ENCODE measurements at regions not wholly inside any gene's neighbourhood (a gene's known extent, or its start where the extent isn't known, plus 50 kb on each side); places are given as distances from the start of the nearest gene placed in this dataset.

- no peak for DNase-seq (ENCODE audit: low read depth)
These were observed 477.3 kb upstream of the IRAK1BP1 start for GRCh38 chr6:78390066-78390465.

GRCh38 chr6:78397499-78397898 is 469.9 kb upstream of the IRAK1BP1 start:
- no peak for DNase-seq (ENCODE audit: low read depth)

- DNase-seq (ENCODE audit: low read depth), result no peak
These were observed 469.1 kb upstream of the IRAK1BP1 start for GRCh38 chr6:78398292-78398691.

GRCh38 chr6:78400076-78400475 is 467.3 kb upstream of the IRAK1BP1 start:
- no peak for DNase-seq (ENCODE audit: low read depth)

- DNase-seq (ENCODE audit: low read depth), result no peak
These were observed 440.0 kb upstream of the IRAK1BP1 start for GRCh38 chr6:78427386-78427785.

- DNase-seq (ENCODE audit: low read depth), result no peak
These were observed 436.8 kb upstream of the IRAK1BP1 start for GRCh38 chr6:78430521-78430920.

GRCh38 chr6:78435671-78436070 is 431.7 kb upstream of the IRAK1BP1 start:
- DNase-seq (ENCODE audit: low read depth), result no peak

GRCh38 chr6:78436335-78436734 is 431.0 kb upstream of the IRAK1BP1 start:
- no peak for DNase-seq (ENCODE audit: low read depth)

- DNase-seq (ENCODE audit: low read depth), result no peak
These were observed 429.2 kb upstream of the IRAK1BP1 start for GRCh38 chr6:78438135-78438534.

GRCh38 chr6:78460711-78461110 is 406.6 kb upstream of the IRAK1BP1 start:
- no peak for DNase-seq (ENCODE audit: low read depth)

GRCh38 chr6:78462728-78463127 is 404.6 kb upstream of the IRAK1BP1 start:
- no peak for DNase-seq (ENCODE audit: low read depth)

- no peak for DNase-seq (ENCODE audit: low read depth)
These were observed 402.2 kb upstream of the IRAK1BP1 start for GRCh38 chr6:78465059-78465634.

GRCh38 chr6:78476561-78476960 is 390.8 kb upstream of the IRAK1BP1 start:
- DNase-seq (ENCODE audit: low read depth), result no peak

GRCh38 chr6:78482801-78483552 is 384.4 kb upstream of the IRAK1BP1 start:
- no peak for DNase-seq (ENCODE audit: low read depth)

GRCh38 chr6:78483553-78484197 is 383.7 kb upstream of the IRAK1BP1 start:
- no peak for DNase-seq (ENCODE audit: low read depth)

- no peak for DNase-seq (ENCODE audit: low read depth)
These were observed 382.9 kb upstream of the IRAK1BP1 start for GRCh38 chr6:78484198-78485064.

- peak; percentile 22 for DNase-seq (ENCODE audit: low read depth)
These were observed 379.9 kb upstream of the IRAK1BP1 start for GRCh38 chr6:78487401-78487800.

GRCh38 chr6:78489874-78490273 is 377.5 kb upstream of the IRAK1BP1 start:
- no peak for DNase-seq (ENCODE audit: low read depth)

- DNase-seq (ENCODE audit: low read depth), result no peak
These were observed 374.9 kb upstream of the IRAK1BP1 start for GRCh38 chr6:78492351-78493017.

- no peak for DNase-seq (ENCODE audit: low read depth)
These were observed 366.9 kb upstream of the IRAK1BP1 start for GRCh38 chr6:78500299-78501089.

GRCh38 chr6:78502386-78502887 is 364.9 kb upstream of the IRAK1BP1 start:
- no peak for DNase-seq (ENCODE audit: low read depth)

Data from HS-27A (cell line).